Ovary (tissue), 7 donors: ENCODE measurements at regions not wholly inside any gene's neighbourhood (a gene's known extent, or its start where the extent isn't known, plus 50 kb on each side); places are given as distances from the start of the nearest gene placed in this dataset.

Source experiments
- DNase-seq, 5 donors: peaks; one replicate each; pipeline ENCODE4 v3.0.0-alpha.2; 2019 to 2020
- H3K27ac ChIP-seq, 2 donors: fragments of 200-600 bp; one replicate each; pipeline versions ENCODE4 v1.5.1 to v1.8.0; 2019 to 2022
- H3K27me3 ChIP-seq: fragments of 200-600 bp; one replicate; pipeline ENCODE4 v1.8.0; 2022
- H3K36me3 ChIP-seq: fragments of 200-600 bp; sonication (generic); one replicate; pipeline ENCODE4 v1.5.1; 2019
- H3K4me1 ChIP-seq: one replicate; pipeline ENCODE4 v1.8.1; 2013; ENCODE audit warnings: mild to moderate bottlenecking, moderate library complexity; ENCODE audit not compliant: insufficient read depth
- H3K4me3 ChIP-seq: fragments of 200-600 bp; sonication (generic); one replicate; pipeline ENCODE4 v1.5.1; 2017
- H3K9me3 ChIP-seq, 2 donors: fragments of 200-600 bp in 1 of 2; sonication (generic) in 1 of 2; one replicate each; pipeline versions ENCODE4 v1.5.1 to v1.8.1; 2013 to 2019; ENCODE audit warnings: mild to moderate bottlenecking in 1 of 2, moderate library complexity in 1 of 2
- EP300 ChIP-seq: sonication (generic); formaldehyde crosslinking; IDR thresholded peaks from one replicate; pipeline ENCODE4 v1.6.1; 2017; ENCODE audit warnings: antibody characterized with exemption
- POLR2A ChIP-seq: fragments of 450-650 bp; IDR thresholded peaks from one replicate; pipeline ENCODE4 v1.6.1; 2017; ENCODE audit warnings: antibody characterized with exemption, mild to moderate bottlenecking, moderate library complexity
- WGBS, 3 donors: extraction: QIAGEN DNeasy Blood & Tissue Kit in 1 of 3; methylation state at CpG; one replicate each; pipeline versions ENCODE4 v1.1.5 to v1.1.7; 2013 to 2017; 5-methylcytosine and 5-hydroxymethylcytosine counted together
- intact Hi-C, 4 donors: fragments of 100-400 bp; cut with DNase I; formaldehyde crosslinking; loops; one replicate each; pipeline versions ENCODE4 v1.11.0 to v1.15.1; 2022 to 2023
- TF ChIP-seq, protein P1 (sequence below), 3 donors: fragments of 450-650 bp in 2 of 3; fragments of 200-600 bp in 1 of 3; IDR thresholded peaks; one replicate each; pipeline versions ENCODE4 v1.5.1 to v1.8.0; 2016 to 2022; ENCODE audit warnings: antibody characterized with exemption in 3 of 3, mild to moderate bottlenecking in 1 of 3
- donor health status: DM: no; HTN: no; CAD: no; lungs with moderate emphysema.
- donor health status: DM: no; HTN: no; CAD: no.
- donor health status: Bipolar disorder and iron deficiency.
- donor health status: DM: no; HTN: no; CAD: no.
- donor health status: DM: yes; HTN: yes; CAD: no.

DNA sequence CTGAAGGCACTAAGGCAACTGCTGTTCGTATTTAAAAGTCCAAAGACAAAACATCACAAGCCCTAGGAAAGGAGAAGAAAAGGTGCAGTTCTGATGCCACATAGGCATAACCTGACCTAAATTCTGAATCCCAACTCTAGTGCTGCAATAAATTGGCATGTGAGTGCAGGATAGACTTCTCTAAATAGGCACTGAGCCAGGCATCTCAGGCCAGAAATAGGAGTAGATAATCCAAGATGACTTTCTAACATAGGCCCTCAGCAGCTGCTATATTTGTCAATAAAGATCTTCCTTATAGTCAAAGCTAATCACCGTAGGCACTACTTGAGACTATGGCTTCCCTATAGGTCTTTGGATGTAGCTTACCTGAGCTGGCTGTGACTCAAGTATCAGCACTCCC is 1163.8 kb downstream of the SORCS1 start:
- Histone ChIP-seq H3K4me3 (no peak overlapping the region), H3K36me3 (no peaks in the 10 kb centered on the region), H3K27ac (no peak overlapping the region), H3K9me3 (no peaks in the 10 kb centered on the region), H3K27me3 (no peaks in the 10 kb centered on the region), H3K4me1 (no peaks in the 10 kb centered on the region)
- TF ChIP-seq POLR2A (no peak), EP300 (no peak)
- TF ChIP-seq, protein P1, sequence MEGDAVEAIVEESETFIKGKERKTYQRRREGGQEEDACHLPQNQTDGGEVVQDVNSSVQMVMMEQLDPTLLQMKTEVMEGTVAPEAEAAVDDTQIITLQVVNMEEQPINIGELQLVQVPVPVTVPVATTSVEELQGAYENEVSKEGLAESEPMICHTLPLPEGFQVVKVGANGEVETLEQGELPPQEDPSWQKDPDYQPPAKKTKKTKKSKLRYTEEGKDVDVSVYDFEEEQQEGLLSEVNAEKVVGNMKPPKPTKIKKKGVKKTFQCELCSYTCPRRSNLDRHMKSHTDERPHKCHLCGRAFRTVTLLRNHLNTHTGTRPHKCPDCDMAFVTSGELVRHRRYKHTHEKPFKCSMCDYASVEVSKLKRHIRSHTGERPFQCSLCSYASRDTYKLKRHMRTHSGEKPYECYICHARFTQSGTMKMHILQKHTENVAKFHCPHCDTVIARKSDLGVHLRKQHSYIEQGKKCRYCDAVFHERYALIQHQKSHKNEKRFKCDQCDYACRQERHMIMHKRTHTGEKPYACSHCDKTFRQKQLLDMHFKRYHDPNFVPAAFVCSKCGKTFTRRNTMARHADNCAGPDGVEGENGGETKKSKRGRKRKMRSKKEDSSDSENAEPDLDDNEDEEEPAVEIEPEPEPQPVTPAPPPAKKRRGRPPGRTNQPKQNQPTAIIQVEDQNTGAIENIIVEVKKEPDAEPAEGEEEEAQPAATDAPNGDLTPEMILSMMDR (IDR thresholded peaks at IDR 0.05), result no peak
- WGBS, 3 donors, result 70 to 82% (median 77%) methylated on average over 2 of the region's 2 CpGs
- no peak for DNase-seq
- intact Hi-C loops, result no loop called here

DNA sequence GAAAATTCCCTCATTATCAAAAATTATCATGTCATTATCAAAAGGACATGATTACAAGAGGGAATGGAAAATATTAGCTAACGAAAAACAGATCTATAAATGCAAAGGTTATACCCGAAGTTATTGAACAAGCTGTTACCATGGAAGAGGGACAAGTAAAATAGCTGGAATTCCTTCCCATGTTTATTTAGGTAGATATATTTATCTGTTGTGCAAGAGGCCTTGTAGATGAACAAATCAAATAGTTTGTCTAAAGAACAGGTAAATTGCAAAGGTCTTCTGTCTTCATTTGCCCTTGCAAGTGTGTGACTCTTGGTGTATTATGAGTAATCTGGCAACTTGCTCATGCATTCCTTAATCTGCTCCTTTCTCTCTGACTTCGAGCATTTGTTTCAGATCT is 1170.9 kb downstream of the SORCS1 start:
- 76 to 85% (median 78%) methylated on average over 3 of the region's 3 CpGs for WGBS, 3 donors
- DNase-seq, result no peak
- TF ChIP-seq EP300, result no peak
- no peak for TF ChIP-seq POLR2A
- TF ChIP-seq, protein P1 (IDR thresholded peaks at IDR 0.05), result no peak
- H3K27me3 ChIP-seq, result no peaks in the 10 kb centered on the region
- H3K4me1 ChIP-seq, result no peaks in the 10 kb centered on the region
- intact Hi-C loops, result no loop called here
- H3K27ac ChIP-seq, result no peak overlapping the region
- H3K4me3 ChIP-seq, result no peak overlapping the region
- H3K36me3 ChIP-seq, result no peaks in the 10 kb centered on the region
- no peaks in the 10 kb centered on the region for H3K9me3 ChIP-seq

GRCh38 chr10:105992928-105993327 is 1171.6 kb downstream of the SORCS1 start:
- Histone ChIP-seq H3K36me3 (no peaks in the 10 kb centered on the region), H3K4me1 (no peaks in the 10 kb centered on the region), H3K4me3 (no peak overlapping the region), H3K27ac (no peak overlapping the region), H3K9me3 (no peaks in the 10 kb centered on the region), H3K27me3 (no peaks in the 10 kb centered on the region)
- DNase-seq, result no peak
- no peak for TF ChIP-seq EP300
- TF ChIP-seq, protein P1 (IDR thresholded peaks at IDR 0.05), result no peak
- no peak for TF ChIP-seq POLR2A
- intact Hi-C loops, result no loop called here

DNA sequence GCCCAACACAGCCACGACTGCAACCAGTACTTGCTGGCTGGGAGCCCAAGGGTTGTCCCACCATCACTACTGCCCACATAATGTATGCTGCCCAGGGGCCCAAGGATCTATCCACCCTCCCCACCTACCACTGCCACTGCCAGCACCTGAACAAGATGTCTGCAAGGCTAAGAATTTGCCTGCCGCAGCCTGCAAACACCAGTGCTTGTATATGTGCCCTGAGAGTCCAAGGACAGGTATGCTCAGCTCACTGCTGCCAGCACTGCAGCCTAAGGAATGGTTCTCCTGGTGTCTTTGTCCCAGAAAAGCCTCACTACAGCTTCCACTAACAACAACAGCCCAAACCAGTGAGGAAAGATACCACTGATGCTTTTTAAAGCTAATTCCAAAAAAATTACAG is 1174.0 kb downstream of the SORCS1 start:
- Histone ChIP-seq H3K27me3 (no peaks in the 10 kb centered on the region), H3K4me1 (no peaks in the 10 kb centered on the region), H3K27ac (no peak overlapping the region), H3K9me3 (no peaks in the 10 kb centered on the region), H3K4me3 (no peak overlapping the region), H3K36me3 (no peaks in the 10 kb centered on the region)
- no peak for TF ChIP-seq POLR2A
- TF ChIP-seq, protein P1 (IDR thresholded peaks at IDR 0.05), result no peak
- TF ChIP-seq EP300, result no peak
- DNase-seq, result no peak
- intact Hi-C loops, result no loop called here
- WGBS, 3 donors, result 83 to 96% (median 83%) methylated on average over 2 of the region's 2 CpGs

- no peaks in the 10 kb centered on the region for H3K36me3 ChIP-seq
- H3K4me3 ChIP-seq, result no peak overlapping the region
- no peaks in the 10 kb centered on the region for H3K27me3 ChIP-seq
- 87 to 100% (median 91%) methylated on average over 2 to 3 of the region's 3 CpGs for WGBS, 3 donors
- intact Hi-C loops, result no loop called here
- no peaks in the 10 kb centered on the region for H3K9me3 ChIP-seq
- TF ChIP-seq POLR2A, result no peak
- no peak for TF ChIP-seq EP300
- TF ChIP-seq, protein P1 (IDR thresholded peaks at IDR 0.05), result no peak
- DNase-seq, result no peak
- no peak overlapping the region for H3K27ac ChIP-seq
- no peaks in the 10 kb centered on the region for H3K4me1 ChIP-seq
Measured at GRCh38 chr10:105989995-105990394, 1174.5 kb downstream of the SORCS1 start.
